GM12865 (cell line): ENCODE measurements at regions not wholly inside any gene's neighbourhood (a gene's known extent, or its start where the extent isn't known, plus 50 kb on each side); places are given as distances from the start of the nearest gene placed in this dataset.

Experiments used
- DNase-seq: peaks from one replicate; pipeline ENCODE4 v3.0.0; 2010; ENCODE audit warnings: low read depth
- H3K4me3 ChIP-seq: 2 replicates; pipeline ENCODE4 v1.5.1; 2011; ENCODE audit warnings: mild to moderate bottlenecking, low read depth, low read length, control low read depth
- CTCF ChIP-seq: IDR thresholded peaks from 2 replicates; pipeline ENCODE4 v1.5.1; 2011; ENCODE audit warnings: low read length, control low read depth, low read depth, inconsistent platforms; ENCODE audit not compliant: insufficient read depth; ENCODE audit errors: missing control alignments

GRCh38 chr6:132168961-132169360 is 217.8 kb upstream of the CCN2 start:
- no peak for DNase-seq
- no peak overlapping the region for H3K4me3 ChIP-seq
- TF ChIP-seq CTCF: no peak

GRCh38 chr6:132167929-132168892 is 217.0 kb upstream of the CCN2 start:
- no peak for DNase-seq
- H3K4me3 ChIP-seq: no peak overlapping the region
- TF ChIP-seq CTCF: no peak

- no peak for TF ChIP-seq CTCF
- no peak overlapping the region for H3K4me3 ChIP-seq
- DNase-seq: no peak
These were observed 215.4 kb upstream of the CCN2 start for GRCh38 chr6:132166526-132167051.

GRCh38 chr6:132165677-132166076 is 214.5 kb upstream of the CCN2 start:
- TF ChIP-seq CTCF: no peak
- no peak overlapping the region for H3K4me3 ChIP-seq
- no peak for DNase-seq

GRCh38 chr6:132161283-132161682 is 210.1 kb upstream of the CCN2 start:
- DNase-seq: peak; percentile 13
- peak; percentile 31 for TF ChIP-seq CTCF
- H3K4me3 ChIP-seq: no peak overlapping the region

GRCh38 chr6:132153221-132153898 is 202.2 kb upstream of the CCN2 start:
- DNase-seq: no peak
- TF ChIP-seq CTCF: no peak
- H3K4me3 ChIP-seq: no peak overlapping the region
